ENCODE measurements at regions not wholly inside any gene's neighbourhood (a gene's known extent, or its start where the extent isn't known, plus 50 kb on each side); places are given as distances from the start of the nearest gene placed in this dataset.

- TF ChIP-seq SP1 (IDR thresholded peaks at IDR 0.05; ENCODE audit: low read depth, low read length) (no peak), KDM4A (IDR thresholded peaks at IDR 0.05; ENCODE audit: low read depth, low read length, severe bottlenecking) (no peak), POLR2A (IDR thresholded peaks at IDR 0.05; ENCODE audit: control extremely low read depth in 1 of 2, low read depth in 2 of 2, low read length in 2 of 2) (no peak)
Observed at GRCh38 chr6:149213829-149214228, 103.7 kb upstream of the TAB2 start.

Measured in H1 (cell line).